Neural crest cell (in vitro differentiated cells): ENCODE measurements at regions not wholly inside any gene's neighbourhood (a gene's known extent, or its start where the extent isn't known, plus 50 kb on each side); places are given as distances from the start of the nearest gene placed in this dataset.

ENCODE experiments used
- DNase-seq: peaks from one replicate; pipeline ENCODE4 v3.0.0; 2021; ENCODE audit warnings: low read depth, mixed read lengths, low spot score
- H3K27ac Mint-ChIP-seq: one replicate; pipeline ENCODE4 v1.8.0; 2021; ENCODE audit warnings: mild to moderate bottlenecking, mixed read lengths; ENCODE audit not compliant: unreplicated experiment
- H3K27me3 Mint-ChIP-seq: 2 replicates; pipeline ENCODE4 v1.8.0; 2021; ENCODE audit warnings: low read depth, mild to moderate bottlenecking, mixed read lengths
- H3K36me3 Mint-ChIP-seq: 2 replicates; pipeline ENCODE4 v1.8.0; 2021; ENCODE audit warnings: low read depth, mild to moderate bottlenecking, mixed read lengths
- H3K4me1 Mint-ChIP-seq: 2 replicates; pipeline ENCODE4 v1.8.0; 2021; ENCODE audit warnings: mixed read lengths
- H3K4me3 Mint-ChIP-seq: one replicate; pipeline ENCODE4 v1.8.0; 2021; ENCODE audit warnings: mild to moderate bottlenecking, mixed read lengths
- H3K9me3 Mint-ChIP-seq: 2 replicates; pipeline ENCODE4 v1.8.0; 2021; ENCODE audit warnings: mixed read lengths
- CTCF ChIP-seq: fragments of 200-600 bp; sonication (generic); conservative IDR thresholded peaks from 2 replicates; pipeline ENCODE4 v1.5.0; 2021; ENCODE audit warnings: antibody characterized with exemption, mild to moderate bottlenecking

GRCh38 chr3:144455841-144456440, 484.3 kb downstream of the DIPK2A start:
- H3K4me1 Mint-ChIP-seq = no peaks in the 10 kb centered on the region
- no peak for DNase-seq
- H3K9me3 Mint-ChIP-seq = no peaks in the 10 kb centered on the region
- no peak overlapping the region for H3K27ac Mint-ChIP-seq
- H3K36me3 Mint-ChIP-seq = no peaks in the 10 kb centered on the region
- H3K27me3 Mint-ChIP-seq = no peaks in the 10 kb centered on the region
- H3K4me3 Mint-ChIP-seq = no peak overlapping the region
- TF ChIP-seq CTCF = no peak

DNA sequence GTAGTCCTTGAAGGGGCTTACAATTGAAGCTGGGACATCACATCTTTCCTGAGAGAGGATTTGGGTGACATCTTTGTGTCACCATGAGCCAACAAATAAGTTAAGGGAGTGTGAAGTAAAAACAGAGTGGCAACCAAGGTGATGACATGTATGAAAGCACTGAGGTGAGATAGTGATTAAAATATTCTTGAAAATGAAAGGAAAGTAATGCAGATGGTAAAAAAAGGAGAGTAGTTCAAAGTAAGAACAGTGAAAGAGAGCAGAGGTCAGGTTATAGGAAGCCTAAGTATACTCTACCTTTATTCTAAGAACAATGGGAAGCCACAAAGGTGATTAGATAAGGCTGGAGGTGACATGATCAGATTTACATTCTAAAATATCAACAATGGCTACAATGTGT, 486.1 kb downstream of the DIPK2A start:
- Mint-ChIP-seq H3K4me3 (no peak overlapping the region), H3K4me1 (no peaks in the 10 kb centered on the region), H3K27ac (no peak overlapping the region), H3K36me3 (no peaks in the 10 kb centered on the region), H3K27me3 (no peaks in the 10 kb centered on the region), H3K9me3 (no peaks in the 10 kb centered on the region)
- DNase-seq = no peak
- TF ChIP-seq CTCF = no peak

GRCh38 chr3:144458283-144458682, 486.7 kb downstream of the DIPK2A start:
- no peaks in the 10 kb centered on the region for H3K4me1 Mint-ChIP-seq
- H3K36me3 Mint-ChIP-seq = no peaks in the 10 kb centered on the region
- no peaks in the 10 kb centered on the region for H3K9me3 Mint-ChIP-seq
- no peak for DNase-seq
- H3K4me3 Mint-ChIP-seq = no peak overlapping the region
- no peaks in the 10 kb centered on the region for H3K27me3 Mint-ChIP-seq
- TF ChIP-seq CTCF = no peak
- H3K27ac Mint-ChIP-seq = no peak overlapping the region

GRCh38 chr3:144462337-144462736, 490.7 kb downstream of the DIPK2A start:
- Mint-ChIP-seq H3K27ac (no peak overlapping the region), H3K9me3 (no peaks in the 10 kb centered on the region), H3K4me3 (no peak overlapping the region), H3K27me3 (no peaks in the 10 kb centered on the region), H3K36me3 (no peaks in the 10 kb centered on the region), H3K4me1 (no peaks in the 10 kb centered on the region)
- no peak for DNase-seq
- no peak for TF ChIP-seq CTCF

- no peaks in the 10 kb centered on the region for H3K4me1 Mint-ChIP-seq
Observed at GRCh38 chr3:144463911-144464310, 492.3 kb downstream of the DIPK2A start.

More at GRCh38 chr3:144463911-144464310, 492.3 kb downstream of the DIPK2A start:
- no peaks in the 10 kb centered on the region for H3K9me3 Mint-ChIP-seq
- no peak overlapping the region for H3K27ac Mint-ChIP-seq
- H3K36me3 Mint-ChIP-seq = no peaks in the 10 kb centered on the region
- no peak for TF ChIP-seq CTCF
- H3K4me3 Mint-ChIP-seq = no peak overlapping the region
- DNase-seq = no peak
- no peaks in the 10 kb centered on the region for H3K27me3 Mint-ChIP-seq
